ENCODE measurements at regions not wholly inside any gene's neighbourhood (a gene's known extent, or its start where the extent isn't known, plus 50 kb on each side); places are given as distances from the start of the nearest gene placed in this dataset.

GRCh38 chr9:30670805-30671562 is 1713.5 kb upstream of the ACO1 start:
- no peaks in the 10 kb centered on the region for H3K4me1 ChIP-seq (ENCODE audit: control insufficient read depth, insufficient read depth, low read length)
- no peaks in the 10 kb centered on the region for H3K36me3 ChIP-seq (ENCODE audit: control insufficient read depth, insufficient read depth, low read length)
- ATAC-seq, result no peak
- POLR2A ChIA-PET, result no interaction called here
- no peak for DNase-seq (ENCODE audit: low read depth, low spot score)
- CTCF ChIA-PET, result no interaction called here
- intact Hi-C loops (cut with micrococcal nuclease; ENCODE audit: unreplicated experiment), result no loop called here
- no peaks in the 10 kb centered on the region for H3K27me3 ChIP-seq (ENCODE audit: control insufficient read depth, insufficient read depth, low read length)
- no peak for TF ChIP-seq REST (IDR thresholded peaks at IDR 0.05; ENCODE audit: insufficient read depth in 1 of 2, low read depth in 2 of 2, low read length in 1 of 2)
- no peak for TF ChIP-seq SIN3A (IDR thresholded peaks at IDR 0.05; ENCODE audit: borderline replicate concordance, insufficient read depth, low read depth, low read length)
- TF ChIP-seq CTCF (IDR thresholded peaks at IDR 0.05), result no peak
- TF ChIP-seq POLR2AphosphoS5 (IDR thresholded peaks at IDR 0.05; ENCODE audit: low read depth, low read length), result no peak
- no peak for TF ChIP-seq TCF7L2 (IDR thresholded peaks at IDR 0.05; ENCODE audit: low read depth, low read length)
- H3K9me3 ChIP-seq (ENCODE audit: control insufficient read depth, insufficient read depth, low read depth, low read length), result no peaks in the 10 kb centered on the region
- BruUV-seq (replicated peaks), result no TSS peak
- no peak overlapping the region for H3K27ac ChIP-seq (ENCODE audit: low read length)
- in situ Hi-C loops (cut with HindIII; ENCODE audit: low pct_unique_long_range_greater_than_20kb, low sequenced_read_pairs), result no loop called here
- no peak overlapping the region for H3K4me3 ChIP-seq (ENCODE audit: low read depth in 2 of 2, low read length in 2 of 2)

GRCh38 chr9:30673132-30673531 is 1711.3 kb upstream of the ACO1 start:
- H3K9me3 ChIP-seq (ENCODE audit: control insufficient read depth, insufficient read depth, low read depth, low read length), result no peaks in the 10 kb centered on the region
- CTCF ChIA-PET, result no interaction called here
- no peak for TF ChIP-seq POLR2AphosphoS5 (IDR thresholded peaks at IDR 0.05; ENCODE audit: low read depth, low read length)
- TF ChIP-seq CTCF (IDR thresholded peaks at IDR 0.05), result no peak
- TF ChIP-seq TCF7L2 (IDR thresholded peaks at IDR 0.05; ENCODE audit: low read depth, low read length), result no peak
- no peak for TF ChIP-seq SIN3A (IDR thresholded peaks at IDR 0.05; ENCODE audit: borderline replicate concordance, insufficient read depth, low read depth, low read length)
- no peak for TF ChIP-seq REST (IDR thresholded peaks at IDR 0.05; ENCODE audit: insufficient read depth in 1 of 2, low read depth in 2 of 2, low read length in 1 of 2)
- DNase-seq (ENCODE audit: low read depth, low spot score) (no peak), ATAC-seq (no peak)
- H3K36me3 ChIP-seq (ENCODE audit: control insufficient read depth, insufficient read depth, low read length), result no peaks in the 10 kb centered on the region
- H3K27ac ChIP-seq (ENCODE audit: low read length), result no peak overlapping the region
- POLR2A ChIA-PET, result no interaction called here
- in situ Hi-C loops (cut with HindIII; ENCODE audit: low pct_unique_long_range_greater_than_20kb, low sequenced_read_pairs) (no loop called here), intact Hi-C loops (cut with micrococcal nuclease; ENCODE audit: unreplicated experiment) (no loop called here)
- no peak overlapping the region for H3K4me3 ChIP-seq (ENCODE audit: low read depth in 2 of 2, low read length in 2 of 2)
- no peaks in the 10 kb centered on the region for H3K4me1 ChIP-seq (ENCODE audit: control insufficient read depth, insufficient read depth, low read length)
- no peaks in the 10 kb centered on the region for H3K27me3 ChIP-seq (ENCODE audit: control insufficient read depth, insufficient read depth, low read length)
- BruUV-seq (replicated peaks), result no TSS peak
